K562 (cell line): ENCODE measurements at regions not wholly inside any gene's neighbourhood (a gene's known extent, or its start where the extent isn't known, plus 50 kb on each side); places are given as distances from the start of the nearest gene placed in this dataset.

ENCODE experiments used
- CTCF ChIP-seq, 3 experiments: IDR thresholded peaks in 2 of 3; conservative IDR thresholded peaks in 1 of 3; 2 replicates each; pipeline ENCODE4 v1.5.1; 2011 to 2012; ENCODE audit warnings: low read length in 3 of 3, mild to moderate bottlenecking in 3 of 3, control low read depth in 2 of 3, improper control_type of control experiment in 1 of 3, inconsistent platforms in 1 of 3, low read depth in 1 of 3, mixed read lengths in 1 of 3, moderate library complexity in 1 of 3; ENCODE audit not compliant: insufficient read depth in 2 of 3
- EGR1 ChIP-seq: fragments of 450-650 bp; conservative IDR thresholded peaks from 2 replicates; pipeline ENCODE4 v1.6.1; 2017; ENCODE audit warnings: mild to moderate bottlenecking
- LEF1 ChIP-seq: fragments of 450-650 bp; IDR thresholded peaks from 2 replicates; pipeline ENCODE4 v1.6.1; 2016; ENCODE audit warnings: mild to moderate bottlenecking
- PCBP2 ChIP-seq: fragments of 200-400 bp; formaldehyde crosslinking; IDR thresholded peaks from 2 replicates; pipeline ENCODE4 v1.6.1; 2018; ENCODE audit warnings: low read length, low read depth, mild to moderate bottlenecking, moderate library complexity; ENCODE audit not compliant: poor library complexity, severe bottlenecking
- SREBF1 ChIP-seq: fragments of 150-350 bp; IDR thresholded peaks from 2 replicates; pipeline ENCODE4 v1.6.1; 2014; ENCODE audit warnings: antibody characterized with exemption, low read depth, low read length, borderline replicate concordance
- TF ChIP-seq, protein P1 (sequence below): fragments of 250-450 bp; sonication (Bioruptor Pico); IDR thresholded peaks from 2 replicates; pipeline ENCODE4 v1.8.0; 2021; ENCODE audit warnings: moderate library complexity, mild to moderate bottlenecking, inconsistent platforms
- TF ChIP-seq, protein P2 (sequence below): sonication (generic); formaldehyde crosslinking; IDR thresholded peaks from 2 replicates; pipeline ENCODE4 v1.8.1; 2022; ENCODE audit warnings: missing genetic modification reagents

DNA sequence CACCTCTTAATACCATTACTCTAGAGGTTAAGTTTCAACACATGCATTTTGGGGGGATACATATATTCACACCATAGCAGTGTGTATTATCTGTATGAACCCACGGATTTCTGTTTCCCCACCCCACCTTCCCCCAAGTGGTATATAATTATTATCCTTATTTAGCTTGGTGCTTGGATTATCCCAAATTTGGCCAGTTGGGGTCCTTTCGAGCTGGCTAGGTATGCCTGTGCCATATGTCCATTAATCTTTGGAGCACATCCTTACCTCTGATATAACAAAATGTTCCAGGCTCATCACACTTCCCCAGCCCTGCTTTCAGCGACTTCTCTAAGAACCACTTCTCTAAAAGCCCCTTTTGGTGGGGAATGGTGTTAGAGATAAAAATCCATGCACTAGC lies 118.7 kb upstream of the MLIP start:
- TF ChIP-seq LEF1: no peak
- TF ChIP-seq, protein P1, sequence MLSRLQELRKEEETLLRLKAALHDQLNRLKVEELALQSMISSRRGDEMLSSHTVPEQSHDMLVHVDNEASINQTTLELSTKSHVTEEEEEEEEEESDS (CRISPR knock-in tag): no peak
- no peak for TF ChIP-seq PCBP2
- no peak for TF ChIP-seq CTCF (IDR thresholded peaks at IDR 0.05 in 2 of 3, conservative IDR thresholded peaks at IDR 0.05 in 1 of 3; ENCODE audit: insufficient read depth in 2 of 3, low read depth in 1 of 3, low read length in 3 of 3)
- no peak for TF ChIP-seq SREBF1
- TF ChIP-seq, protein P2, sequence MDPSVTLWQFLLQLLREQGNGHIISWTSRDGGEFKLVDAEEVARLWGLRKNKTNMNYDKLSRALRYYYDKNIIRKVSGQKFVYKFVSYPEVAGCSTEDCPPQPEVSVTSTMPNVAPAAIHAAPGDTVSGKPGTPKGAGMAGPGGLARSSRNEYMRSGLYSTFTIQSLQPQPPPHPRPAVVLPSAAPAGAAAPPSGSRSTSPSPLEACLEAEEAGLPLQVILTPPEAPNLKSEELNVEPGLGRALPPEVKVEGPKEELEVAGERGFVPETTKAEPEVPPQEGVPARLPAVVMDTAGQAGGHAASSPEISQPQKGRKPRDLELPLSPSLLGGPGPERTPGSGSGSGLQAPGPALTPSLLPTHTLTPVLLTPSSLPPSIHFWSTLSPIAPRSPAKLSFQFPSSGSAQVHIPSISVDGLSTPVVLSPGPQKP (CRISPR knock-in tag): no peak
- TF ChIP-seq EGR1: no peak
